ENCODE measurements at regions not wholly inside any gene's neighbourhood (a gene's known extent, or its start where the extent isn't known, plus 50 kb on each side); places are given as distances from the start of the nearest gene placed in this dataset.

GRCh38 chr16:79790854-79791253, 190.3 kb upstream of the MAF start:
- TF ChIP-seq CTCF (conservative IDR thresholded peaks at IDR 0.05 in 1 of 2, IDR thresholded peaks at IDR 0.05 in 1 of 2; ENCODE audit: extremely low read depth in 1 of 2, insufficient read depth in 1 of 2, low read depth in 1 of 2, low read length in 2 of 2) (no peak), EZH2 (IDR thresholded peaks at IDR 0.05; ENCODE audit: borderline replicate concordance, low read length) (no peak)
